ENCODE measurements at regions not wholly inside any gene's neighbourhood (a gene's known extent, or its start where the extent isn't known, plus 50 kb on each side); places are given as distances from the start of the nearest gene placed in this dataset.

DNA sequence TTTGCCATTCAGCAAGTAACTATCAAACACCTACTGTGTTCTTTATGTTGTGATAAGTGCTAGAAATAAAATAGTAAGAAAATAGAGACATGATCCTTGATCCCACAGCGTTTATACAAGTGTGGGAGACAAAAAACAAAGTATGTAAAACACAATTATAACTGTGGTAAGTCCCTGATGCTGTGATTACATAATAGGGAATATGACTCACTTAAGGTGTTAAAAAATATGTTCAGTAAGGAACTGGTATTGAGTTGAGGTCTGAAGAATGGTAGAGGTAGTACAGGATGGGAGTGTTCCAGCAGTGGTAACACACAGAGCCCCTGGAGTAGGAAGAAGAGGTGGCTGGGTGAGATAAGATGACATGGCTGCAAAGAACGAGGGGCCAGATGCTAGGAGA lies 132.1 kb upstream of the TMC3 start:
- peak; percentile 72 for DNase-seq (ENCODE audit: low read depth)
- Histone ChIP-seq H3K4me3 (ENCODE audit: low read depth, low read length) (no peak overlapping the region), H3K27me3 (ENCODE audit: control insufficient read depth, insufficient read depth, low read length) (no peaks in the 10 kb centered on the region), H3K36me3 (ENCODE audit: control insufficient read depth, insufficient read depth, low read length) (no peaks in the 10 kb centered on the region)
- no peak for FAIRE-seq
- no peak for TF ChIP-seq CTCF (IDR thresholded peaks at IDR 0.05; ENCODE audit: insufficient read depth, low read length, severe bottlenecking)

GRCh38 chr15:81504170-81504905 lies 130.3 kb upstream of the TMC3 start:
- Histone ChIP-seq H3K27me3 (ENCODE audit: control insufficient read depth, insufficient read depth, low read length) (no peaks in the 10 kb centered on the region), H3K36me3 (ENCODE audit: control insufficient read depth, insufficient read depth, low read length) (no peaks in the 10 kb centered on the region), H3K4me3 (ENCODE audit: low read depth, low read length) (no peak overlapping the region)
- peak; percentile 87 for DNase-seq (ENCODE audit: low read depth)
- no peak for TF ChIP-seq CTCF (IDR thresholded peaks at IDR 0.05; ENCODE audit: insufficient read depth, low read length, severe bottlenecking)
- no peak for FAIRE-seq

DNA sequence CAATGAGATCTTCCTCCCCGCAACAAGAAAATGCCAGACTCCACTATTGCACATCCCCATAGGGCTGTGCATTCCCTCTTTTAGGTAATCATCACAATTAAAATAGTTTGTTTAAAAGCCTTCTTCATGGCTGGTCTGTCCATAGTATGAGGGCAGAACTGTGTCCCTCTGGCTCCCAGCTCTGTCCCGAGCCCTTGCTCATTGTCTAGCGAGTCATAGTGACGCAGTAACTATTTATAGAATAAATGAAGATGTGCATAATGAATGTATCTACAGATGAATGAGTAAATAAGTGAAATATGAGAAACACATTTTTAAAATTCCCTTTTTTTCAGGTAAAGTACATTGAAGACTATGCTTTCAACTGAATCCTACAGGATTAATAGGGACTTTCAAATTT lies 128.4 kb upstream of the TMC3 start:
- H3K4me3 ChIP-seq (ENCODE audit: low read depth, low read length), result no peak overlapping the region
- H3K36me3 ChIP-seq (ENCODE audit: control insufficient read depth, insufficient read depth, low read length), result no peaks in the 10 kb centered on the region
- DNase-seq (ENCODE audit: low read depth), result no peak
- no peak for FAIRE-seq
- H3K27me3 ChIP-seq (ENCODE audit: control insufficient read depth, insufficient read depth, low read length), result no peaks in the 10 kb centered on the region
- no peak for TF ChIP-seq CTCF (IDR thresholded peaks at IDR 0.05; ENCODE audit: insufficient read depth, low read length, severe bottlenecking)

GRCh38 chr15:81500081-81500480 lies 126.1 kb upstream of the TMC3 start:
- Histone ChIP-seq H3K27me3 (ENCODE audit: control insufficient read depth, insufficient read depth, low read length) (no peaks in the 10 kb centered on the region), H3K36me3 (ENCODE audit: control insufficient read depth, insufficient read depth, low read length) (no peaks in the 10 kb centered on the region), H3K4me3 (ENCODE audit: low read depth, low read length) (no peak overlapping the region)
- TF ChIP-seq CTCF (IDR thresholded peaks at IDR 0.05; ENCODE audit: insufficient read depth, low read length, severe bottlenecking), result no peak
- FAIRE-seq (no peak), DNase-seq (ENCODE audit: low read depth) (no peak)

DNA sequence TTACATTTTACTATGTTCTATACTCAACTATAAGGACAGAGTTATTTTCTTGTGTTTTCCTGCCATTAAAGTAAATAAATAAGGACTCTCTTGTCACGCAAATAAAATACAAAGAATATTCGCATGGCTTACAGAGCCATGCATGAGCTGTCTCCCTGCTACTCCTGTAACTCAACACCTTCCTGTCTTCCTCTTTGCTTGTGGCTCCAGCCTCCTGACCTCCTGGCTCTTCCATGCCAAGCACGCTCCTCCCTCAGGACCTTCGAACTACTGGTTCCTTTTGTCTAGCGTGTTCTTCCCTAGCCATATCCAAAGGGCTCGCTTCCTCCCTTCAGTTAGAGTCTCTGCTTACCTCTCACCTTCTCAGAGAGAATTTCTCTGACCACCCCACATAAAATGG lies 124.3 kb upstream of the TMC3 start:
- no peak for TF ChIP-seq CTCF (IDR thresholded peaks at IDR 0.05; ENCODE audit: insufficient read depth, low read length, severe bottlenecking)
- H3K4me3 ChIP-seq (ENCODE audit: low read depth, low read length), result no peak overlapping the region
- no peaks in the 10 kb centered on the region for H3K36me3 ChIP-seq (ENCODE audit: control insufficient read depth, insufficient read depth, low read length)
- peaks cover 2% of the 10 kb centered on the region for H3K27me3 ChIP-seq (ENCODE audit: control insufficient read depth, insufficient read depth, low read length)
- FAIRE-seq, result no peak
- DNase-seq (ENCODE audit: low read depth), result no peak

DNA sequence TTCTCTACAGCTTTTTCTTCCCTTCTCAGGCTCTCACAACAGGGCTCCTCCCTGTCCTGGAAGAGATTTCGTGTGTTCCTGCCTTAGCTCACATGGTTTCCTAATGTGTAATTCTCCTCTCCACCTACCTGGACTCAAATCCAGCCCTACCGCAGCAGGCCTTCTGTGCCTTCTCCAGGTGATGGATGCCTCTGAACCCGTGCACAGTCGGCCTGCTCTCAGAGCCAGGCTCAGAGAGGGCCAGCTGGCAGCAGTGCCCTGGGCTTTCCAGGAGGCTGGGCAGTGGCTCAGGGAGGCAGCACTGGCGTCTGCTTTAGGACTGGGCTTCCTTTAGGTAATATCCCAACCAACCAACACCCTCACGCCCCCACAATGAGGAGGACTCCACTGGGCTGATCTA lies 123.2 kb upstream of the TMC3 start:
- TF ChIP-seq CTCF (IDR thresholded peaks at IDR 0.05; ENCODE audit: insufficient read depth, low read length, severe bottlenecking), result no peak
- FAIRE-seq (no peak), DNase-seq (ENCODE audit: low read depth) (no peak)
- H3K4me3 ChIP-seq (ENCODE audit: low read depth, low read length), result no peak overlapping the region
- peaks cover 2% of the 10 kb centered on the region for H3K27me3 ChIP-seq (ENCODE audit: control insufficient read depth, insufficient read depth, low read length)
- H3K36me3 ChIP-seq (ENCODE audit: control insufficient read depth, insufficient read depth, low read length), result no peaks in the 10 kb centered on the region

Measured in bronchial epithelial cell (primary cell).